Stomach (tissue), 4 donors: ENCODE measurements at regions not wholly inside any gene's neighbourhood (a gene's known extent, or its start where the extent isn't known, plus 50 kb on each side); places are given as distances from the start of the nearest gene placed in this dataset.

Experiments used
- CTCF ChIP-seq, 7 experiments: fragments of 450-650 bp in 4 of 7; fragments of 200-600 bp in 3 of 7; sonication (generic) in 3 of 7; IDR thresholded peaks; one replicate each; pipeline ENCODE4 v1.5.1; 2016 to 2019; ENCODE audit warnings: antibody characterized with exemption in 7 of 7, control low read depth in 2 of 7, mild to moderate bottlenecking in 1 of 7
- EP300 ChIP-seq: sonication (generic); formaldehyde crosslinking; IDR thresholded peaks from one replicate; pipeline ENCODE4 v1.6.1; 2017; ENCODE audit warnings: antibody characterized with exemption
- POLR2AphosphoS5 ChIP-seq, 3 donors: sonication (generic); formaldehyde crosslinking; IDR thresholded peaks; one replicate each; pipeline ENCODE4 v1.6.1; 2016; ENCODE audit warnings: antibody characterized with exemption in 3 of 3

GRCh38 chr5:83865579-83865978 is 144.9 kb upstream of the HAPLN1 start:
- TF ChIP-seq EP300 (no peak), CTCF (IDR thresholded peaks at IDR 0.05) (no peak), POLR2AphosphoS5 (IDR thresholded peaks at IDR 0.05) (no peak)
